PC-9 (cell line): ENCODE measurements at regions not wholly inside any gene's neighbourhood (a gene's known extent, or its start where the extent isn't known, plus 50 kb on each side); places are given as distances from the start of the nearest gene placed in this dataset.

Experiments used
- EZH2 ChIP-seq: fragments of 200-600 bp; sonication (generic); IDR thresholded peaks from 2 replicates; pipeline ENCODE4 v1.8.0; 2017; ENCODE audit warnings: antibody characterized with exemption, low read depth
- TF ChIP-seq, protein P1 (sequence below): fragments of 200-600 bp; sonication (generic); conservative IDR thresholded peaks from 2 replicates; pipeline ENCODE4 v1.6.1; 2017; ENCODE audit warnings: mixed run types, antibody characterized with exemption, mild to moderate bottlenecking, moderate library complexity

DNA sequence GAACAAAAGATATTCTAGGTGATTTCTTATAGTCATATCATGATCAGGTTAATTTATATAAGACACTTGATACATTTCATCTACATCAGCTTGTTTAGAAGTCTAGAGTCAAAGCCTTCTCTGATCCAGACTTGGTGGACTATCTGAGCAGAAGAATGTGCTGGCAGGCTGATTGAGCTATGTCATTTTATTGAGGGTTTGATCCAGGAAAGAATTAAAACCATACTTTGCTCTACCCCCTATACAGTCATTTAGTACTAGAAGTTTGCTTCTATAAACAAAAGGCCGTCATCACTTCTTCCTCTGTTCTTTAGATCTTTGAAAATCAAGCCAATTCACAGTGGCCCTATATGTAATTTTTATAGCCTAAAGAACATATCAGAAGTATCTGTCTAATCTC lies 173.1 kb upstream of the PITX2 start:
- TF ChIP-seq, protein P1, sequence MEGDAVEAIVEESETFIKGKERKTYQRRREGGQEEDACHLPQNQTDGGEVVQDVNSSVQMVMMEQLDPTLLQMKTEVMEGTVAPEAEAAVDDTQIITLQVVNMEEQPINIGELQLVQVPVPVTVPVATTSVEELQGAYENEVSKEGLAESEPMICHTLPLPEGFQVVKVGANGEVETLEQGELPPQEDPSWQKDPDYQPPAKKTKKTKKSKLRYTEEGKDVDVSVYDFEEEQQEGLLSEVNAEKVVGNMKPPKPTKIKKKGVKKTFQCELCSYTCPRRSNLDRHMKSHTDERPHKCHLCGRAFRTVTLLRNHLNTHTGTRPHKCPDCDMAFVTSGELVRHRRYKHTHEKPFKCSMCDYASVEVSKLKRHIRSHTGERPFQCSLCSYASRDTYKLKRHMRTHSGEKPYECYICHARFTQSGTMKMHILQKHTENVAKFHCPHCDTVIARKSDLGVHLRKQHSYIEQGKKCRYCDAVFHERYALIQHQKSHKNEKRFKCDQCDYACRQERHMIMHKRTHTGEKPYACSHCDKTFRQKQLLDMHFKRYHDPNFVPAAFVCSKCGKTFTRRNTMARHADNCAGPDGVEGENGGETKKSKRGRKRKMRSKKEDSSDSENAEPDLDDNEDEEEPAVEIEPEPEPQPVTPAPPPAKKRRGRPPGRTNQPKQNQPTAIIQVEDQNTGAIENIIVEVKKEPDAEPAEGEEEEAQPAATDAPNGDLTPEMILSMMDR: no peak
- TF ChIP-seq EZH2: no peak
